Body of pancreas (tissue), 4 donors: ENCODE measurements at regions not wholly inside any gene's neighbourhood (a gene's known extent, or its start where the extent isn't known, plus 50 kb on each side); places are given as distances from the start of the nearest gene placed in this dataset.

Experiments
- ATAC-seq: fragments of 150-250 bp; one replicate; pipeline ENCODE4 v1.9.1; 2016
- DNase-seq, 4 donors: peaks; one replicate each; pipeline ENCODE4 v3.0.0-alpha.2; 2019
- H3K27ac ChIP-seq, 4 donors: fragments of 200-600 bp; sonication (generic); 1 replicate in 3 of 4; 2 replicates in 1 of 4; pipeline versions ENCODE4 v1.5.1 to v1.6.1; 2016 to 2019; ENCODE audit warnings: mild to moderate bottlenecking in 1 of 4, mixed read lengths in 1 of 4, moderate library complexity in 1 of 4
- H3K27me3 ChIP-seq, 2 donors: fragments of 200-600 bp; sonication (generic); one replicate each; pipeline ENCODE4 v1.6.0; 2016; ENCODE audit warnings: mild to moderate bottlenecking in 1 of 2
- H3K36me3 ChIP-seq, 2 donors: fragments of 200-600 bp; sonication (generic); replicated peaks in 1 of 2; 2 replicates each; pipeline ENCODE4 v1.5.1; 2016; ENCODE audit warnings: low read depth in 2 of 2; ENCODE audit not compliant: insufficient read depth in 1 of 2
- H3K4me1 ChIP-seq: fragments of 200-600 bp; sonication (generic); one replicate; pipeline ENCODE4 v1.6.0; 2016
- H3K4me3 ChIP-seq, 2 donors: fragments of 200-600 bp; sonication (generic); 1 replicate in 1 of 2; 2 replicates in 1 of 2; pipeline ENCODE4 v1.5.1; 2016 to 2019
- H3K9me3 ChIP-seq, 3 donors: fragments of 200-600 bp; sonication (generic); 1 replicate in 2 of 3; 2 replicates in 1 of 3; pipeline ENCODE4 v1.5.1; 2016
- CTCF ChIP-seq, 7 experiments: fragments of 450-650 bp in 4 of 7; fragments of 200-600 bp in 3 of 7; sonication (generic) in 3 of 7; IDR thresholded peaks; one replicate each; pipeline ENCODE4 v1.5.1; 2016 to 2019; ENCODE audit warnings: antibody characterized with exemption in 7 of 7
- POLR2A ChIP-seq, 3 donors: fragments of 450-650 bp; IDR thresholded peaks; one replicate each; pipeline ENCODE4 v1.6.1; 2016; ENCODE audit warnings: antibody characterized with exemption in 3 of 3, mild to moderate bottlenecking in 2 of 3
- WGBS, 2 donors: methylation state at CpG; one replicate each; pipeline ENCODE4 v1.1.5; 2017; 5-methylcytosine and 5-hydroxymethylcytosine counted together
- intact Hi-C: fragments of 100-400 bp; cut with DNase I; formaldehyde crosslinking; loops from one replicate; pipeline ENCODE4 v1.15.1; 2023

- TF ChIP-seq POLR2A (IDR thresholded peaks at IDR 0.05) = no peak
- TF ChIP-seq CTCF (IDR thresholded peaks at IDR 0.05) = no peak
- H3K4me1 ChIP-seq = no peaks in the 10 kb centered on the region
- H3K27me3 ChIP-seq = no peaks in the 10 kb centered on the region
- intact Hi-C loops = no loop called here
- DNase-seq = no peak
- no peak overlapping the region for H3K27ac ChIP-seq
- no peaks in the 10 kb centered on the region for H3K9me3 ChIP-seq
- H3K36me3 ChIP-seq = no peaks in the 10 kb centered on the region
- no peak overlapping the region for H3K4me3 ChIP-seq
- 56 to 75% methylated on average over 5 of the region's 5 CpGs for WGBS, 2 donors
- ATAC-seq = no peak
Measured at GRCh38 chr19:31626941-31627340, 277.7 kb upstream of the TSHZ3 start.

GRCh38 chr19:31627620-31628365 is 278.6 kb upstream of the TSHZ3 start:
- TF ChIP-seq CTCF (IDR thresholded peaks at IDR 0.05) (no peak), POLR2A (IDR thresholded peaks at IDR 0.05) (no peak)
- ATAC-seq (no peak), DNase-seq (no peak)
- H3K9me3 ChIP-seq = no peaks in the 10 kb centered on the region
- no peak overlapping the region for H3K4me3 ChIP-seq
- no peak overlapping the region for H3K27ac ChIP-seq
- no peaks in the 10 kb centered on the region for H3K36me3 ChIP-seq
- 42 to 51% methylated on average over 16 to 23 of the region's 23 CpGs for WGBS, 2 donors
- H3K27me3 ChIP-seq = no peaks in the 10 kb centered on the region
- intact Hi-C loops = no loop called here
- no peaks in the 10 kb centered on the region for H3K4me1 ChIP-seq

GRCh38 chr19:31629579-31630363 is 280.5 kb upstream of the TSHZ3 start:
- no peaks in the 10 kb centered on the region for H3K36me3 ChIP-seq
- no peaks in the 10 kb centered on the region for H3K9me3 ChIP-seq
- H3K27me3 ChIP-seq = no peaks in the 10 kb centered on the region
- intact Hi-C loops = no loop called here
- ATAC-seq = no peak
- WGBS, 2 donors = 53 to 72% methylated on average over 18 of the region's 18 CpGs
- TF ChIP-seq CTCF (IDR thresholded peaks at IDR 0.05) (no peak), POLR2A (IDR thresholded peaks at IDR 0.05) (no peak)
- no peak for DNase-seq
- H3K4me1 ChIP-seq = no peaks in the 10 kb centered on the region
- no peak overlapping the region for H3K27ac ChIP-seq
- H3K4me3 ChIP-seq = no peak overlapping the region

GRCh38 chr19:31633014-31633413 is 283.8 kb upstream of the TSHZ3 start:
- intact Hi-C loops = no loop called here
- no peak for DNase-seq
- no peak overlapping the region for H3K4me3 ChIP-seq
- H3K27me3 ChIP-seq = no peaks in the 10 kb centered on the region
- no peaks in the 10 kb centered on the region for H3K9me3 ChIP-seq
- H3K27ac ChIP-seq = no peak overlapping the region
- no peak for ATAC-seq
- TF ChIP-seq POLR2A (IDR thresholded peaks at IDR 0.05) (no peak), CTCF (IDR thresholded peaks at IDR 0.05) (no peak)
- H3K4me1 ChIP-seq = no peaks in the 10 kb centered on the region
- no peaks in the 10 kb centered on the region for H3K36me3 ChIP-seq
- 70 to 83% methylated on average over 8 of the region's 8 CpGs for WGBS, 2 donors
